Memory B cell (primary cell): ENCODE measurements at regions not wholly inside any gene's neighbourhood (a gene's known extent, or its start where the extent isn't known, plus 50 kb on each side); places are given as distances from the start of the nearest gene placed in this dataset.

Experiments used
- ATAC-seq: fragments of 150-1000 bp; cut with Tn5 transposase; 2 replicates; pipeline ENCODE4 v1.10.0; 2021; ENCODE audit warnings: low read depth, mild to moderate bottlenecking, moderate library complexity
- DNase-seq, 2 donors: peaks; one replicate each; pipeline ENCODE4 v3.0.0; 2022; ENCODE audit warnings: low spot score in 2 of 2
- H3K27ac Mint-ChIP-seq: one replicate; pipeline ENCODE4 v1.8.0; 2022; ENCODE audit warnings: mild to moderate bottlenecking, moderate library complexity, mixed read lengths
- H3K27me3 Mint-ChIP-seq: one replicate; pipeline ENCODE4 v1.8.0; 2022; ENCODE audit warnings: mixed read lengths
- H3K36me3 Mint-ChIP-seq: one replicate; pipeline ENCODE4 v1.8.0; 2022; ENCODE audit warnings: mild to moderate bottlenecking, mixed read lengths
- H3K4me1 Mint-ChIP-seq: one replicate; pipeline ENCODE4 v1.8.0; 2022; ENCODE audit warnings: mixed read lengths
- H3K4me3 Mint-ChIP-seq: one replicate; pipeline ENCODE4 v1.8.0; 2022; ENCODE audit warnings: mild to moderate bottlenecking, moderate library complexity, mixed read lengths
- H3K9me3 Mint-ChIP-seq: one replicate; pipeline ENCODE4 v1.8.0; 2022; ENCODE audit warnings: mixed read lengths

- Mint-ChIP-seq H3K9me3 (no peaks in the 10 kb centered on the region), H3K4me3 (no peak overlapping the region), H3K4me1 (peaks cover 12% of the 10 kb centered on the region), H3K27me3 (no peaks in the 10 kb centered on the region), H3K36me3 (no peaks in the 10 kb centered on the region), H3K27ac (no peak overlapping the region)
- DNase-seq (no peak), ATAC-seq (no peak)
Observed at GRCh38 chr13:40186626-40187323, 479.7 kb downstream of the FOXO1 start.

DNA sequence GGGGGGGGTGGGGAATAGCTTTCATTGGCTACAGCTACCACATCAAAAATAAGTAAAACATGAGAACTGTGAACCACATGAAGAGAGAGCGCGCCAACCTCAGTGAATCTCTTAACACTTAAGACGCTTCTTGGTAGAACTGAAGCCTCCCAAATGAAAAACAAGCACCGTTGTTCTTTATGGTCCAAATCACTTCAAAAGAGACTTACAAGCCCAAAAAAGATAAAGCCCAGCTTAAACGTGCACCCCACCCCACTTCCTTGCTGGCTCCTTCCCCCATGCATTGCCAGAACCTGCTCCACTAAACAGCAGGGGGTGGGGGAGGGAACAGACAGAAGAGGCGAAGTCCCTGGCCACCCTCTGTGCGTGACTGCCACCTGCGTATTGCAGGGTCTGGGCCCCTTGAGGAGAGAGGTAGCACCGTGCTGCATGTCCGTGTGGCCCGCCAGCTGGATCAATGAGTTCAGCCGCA is 479.1 kb downstream of the FOXO1 start:
- H3K9me3 Mint-ChIP-seq: no peaks in the 10 kb centered on the region
- H3K4me3 Mint-ChIP-seq: no peak overlapping the region
- H3K36me3 Mint-ChIP-seq: no peaks in the 10 kb centered on the region
- no peak for DNase-seq
- ATAC-seq: no peak
- H3K4me1 Mint-ChIP-seq: peaks cover 12% of the 10 kb centered on the region
- no peaks in the 10 kb centered on the region for H3K27me3 Mint-ChIP-seq
- H3K27ac Mint-ChIP-seq: no peak overlapping the region

DNA sequence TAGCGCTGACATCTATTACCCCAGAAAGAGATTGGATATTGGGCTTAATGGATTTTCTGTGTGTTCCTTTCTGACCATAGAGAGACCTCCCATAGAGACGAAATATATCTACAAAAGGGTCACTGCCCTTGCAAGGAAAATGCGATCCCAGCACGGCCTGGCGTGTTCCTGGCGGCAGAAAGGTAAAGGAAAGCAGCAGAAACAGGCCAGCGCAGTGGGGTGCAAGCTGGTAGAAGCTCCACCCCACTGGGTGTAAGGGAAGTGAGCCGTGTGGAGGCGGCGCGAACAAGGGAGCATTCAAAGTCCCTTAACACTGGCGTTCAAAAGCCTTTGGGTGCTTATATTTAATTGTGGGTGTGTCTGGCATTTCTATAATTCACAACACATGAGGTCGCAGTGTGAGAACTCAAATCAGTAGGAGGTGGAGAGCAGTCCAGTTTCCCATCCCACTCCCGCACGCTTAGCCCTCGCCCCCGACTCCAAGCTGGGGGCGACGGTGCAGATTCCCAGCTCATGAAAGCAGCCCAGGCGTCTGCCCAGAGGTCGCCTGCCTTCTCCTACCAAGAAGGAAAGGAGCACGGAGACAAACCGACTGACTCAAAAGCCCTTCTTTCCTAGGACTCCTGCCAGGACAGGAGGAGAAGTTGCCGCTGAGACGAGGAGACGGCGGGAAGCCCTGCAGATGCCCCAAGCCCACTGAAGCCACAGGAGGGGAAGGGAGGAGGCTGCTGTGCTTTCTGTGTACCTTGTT is 478.4 kb downstream of the FOXO1 start:
- Mint-ChIP-seq H3K4me1 (peaks cover 12% of the 10 kb centered on the region), H3K36me3 (no peaks in the 10 kb centered on the region), H3K9me3 (no peaks in the 10 kb centered on the region), H3K27me3 (no peaks in the 10 kb centered on the region), H3K4me3 (no peak overlapping the region), H3K27ac (no peak overlapping the region)
- ATAC-seq (no peak), DNase-seq (no peak)

DNA sequence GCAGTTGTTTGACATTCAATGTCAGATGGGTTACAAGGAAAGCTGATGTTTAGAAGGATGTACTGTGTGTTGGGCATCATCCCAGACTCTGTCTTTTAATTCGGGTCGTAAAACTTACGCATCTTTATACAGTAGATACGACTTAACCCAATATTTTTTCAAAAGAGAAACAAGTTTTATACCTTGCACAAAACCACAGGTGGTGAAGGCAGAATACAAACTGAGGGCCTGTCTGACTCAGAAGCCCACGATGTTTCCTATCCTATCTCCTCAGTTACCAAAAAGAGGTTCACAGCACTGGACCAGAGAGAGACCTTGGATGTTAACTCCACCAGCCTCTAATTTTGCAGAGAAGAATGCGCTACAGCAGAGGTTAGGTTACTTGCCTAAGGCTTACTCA is 477.0 kb downstream of the FOXO1 start:
- ATAC-seq (no peak), DNase-seq (no peak)
- Mint-ChIP-seq H3K27me3 (no peaks in the 10 kb centered on the region), H3K4me3 (no peak overlapping the region), H3K27ac (no peak overlapping the region), H3K4me1 (peaks cover 11% of the 10 kb centered on the region), H3K36me3 (no peaks in the 10 kb centered on the region), H3K9me3 (no peaks in the 10 kb centered on the region)

- peaks cover 10% of the 10 kb centered on the region for H3K4me1 Mint-ChIP-seq
- ATAC-seq: no peak
- no peak overlapping the region for H3K4me3 Mint-ChIP-seq
Observed at GRCh38 chr13:40189898-40190630, 476.4 kb downstream of the FOXO1 start.

GRCh38 chr13:40190641-40191100 is 475.8 kb downstream of the FOXO1 start:
- H3K4me1 Mint-ChIP-seq: peaks cover 4% of the 10 kb centered on the region
- H3K36me3 Mint-ChIP-seq: no peaks in the 10 kb centered on the region
- no peak overlapping the region for H3K4me3 Mint-ChIP-seq
- peak; percentile 97 for ATAC-seq
- H3K27ac Mint-ChIP-seq: peak overlapping the region; percentile 70
- no peaks in the 10 kb centered on the region for H3K9me3 Mint-ChIP-seq
- DNase-seq: peak; percentile 26
- no peaks in the 10 kb centered on the region for H3K27me3 Mint-ChIP-seq

More at GRCh38 chr13:40189898-40190630, 476.4 kb downstream of the FOXO1 start:
- Mint-ChIP-seq H3K27ac (peak overlapping the region; percentile 70), H3K27me3 (no peaks in the 10 kb centered on the region), H3K9me3 (no peaks in the 10 kb centered on the region), H3K36me3 (no peaks in the 10 kb centered on the region)
- no peak for DNase-seq

DNA sequence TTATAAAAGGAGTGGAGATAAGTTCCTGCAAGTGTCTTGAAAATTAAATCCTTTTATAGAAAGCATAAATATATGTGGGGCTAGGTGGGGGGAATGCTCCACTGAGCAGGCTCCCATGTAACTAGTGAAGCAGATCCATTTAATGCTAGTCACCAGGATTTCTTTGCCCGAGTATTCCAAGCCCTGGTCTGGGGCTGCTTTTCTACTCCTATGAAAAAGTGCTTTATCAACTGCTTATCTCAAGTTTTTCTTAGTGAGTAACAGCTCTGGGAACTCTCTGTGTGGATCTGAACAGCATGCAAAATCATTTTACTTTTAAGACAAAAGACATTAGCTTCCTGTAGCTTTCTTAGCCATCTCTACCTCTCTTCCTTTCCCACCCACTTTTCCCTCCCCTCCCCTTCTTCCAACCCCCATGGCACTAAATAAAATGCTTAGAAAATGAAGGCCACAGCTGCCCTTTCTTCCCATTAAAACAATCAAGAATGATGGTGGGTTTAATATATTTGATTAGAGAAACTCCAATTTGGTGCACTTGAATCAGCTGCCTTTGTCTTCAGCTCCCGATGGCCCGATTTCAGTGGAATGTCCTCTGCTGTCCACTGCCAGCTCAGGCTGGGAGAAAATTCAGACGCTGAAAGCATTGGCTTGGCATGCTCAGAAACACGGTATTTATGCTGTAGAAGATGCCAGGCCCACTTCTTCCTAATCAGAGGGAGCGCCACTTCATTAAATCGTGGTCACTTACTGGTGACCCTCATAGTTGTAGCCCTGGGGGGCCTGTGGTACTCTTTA is 475.1 kb downstream of the FOXO1 start:
- Mint-ChIP-seq H3K36me3 (no peaks in the 10 kb centered on the region), H3K4me3 (no peak overlapping the region), H3K27ac (no peak overlapping the region), H3K4me1 (peaks cover 4% of the 10 kb centered on the region), H3K27me3 (no peaks in the 10 kb centered on the region), H3K9me3 (no peaks in the 10 kb centered on the region)
- DNase-seq (no peak), ATAC-seq (no peak)

DNA sequence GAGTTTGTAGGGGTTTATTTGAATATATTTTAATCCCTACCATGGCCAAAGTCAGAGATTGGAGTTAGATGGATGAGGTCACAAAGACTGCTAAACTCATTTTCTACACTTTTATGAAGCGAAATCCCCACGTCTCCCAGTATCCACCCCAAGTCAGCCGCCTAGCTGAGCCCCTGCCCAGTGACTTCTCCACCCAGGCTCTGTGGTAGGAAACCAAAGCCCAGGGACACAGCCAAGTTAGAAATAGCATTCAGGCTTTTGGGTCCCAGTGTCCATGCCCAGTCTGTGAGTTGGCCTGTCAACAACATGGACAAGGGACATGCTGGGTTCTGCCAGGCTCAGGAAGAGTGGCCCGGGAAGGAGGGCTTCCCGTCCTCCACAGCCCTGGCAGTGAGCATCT is 474.0 kb downstream of the FOXO1 start:
- Mint-ChIP-seq H3K27ac (no peak overlapping the region), H3K4me1 (peaks cover 4% of the 10 kb centered on the region), H3K9me3 (no peaks in the 10 kb centered on the region), H3K4me3 (no peak overlapping the region), H3K36me3 (no peaks in the 10 kb centered on the region), H3K27me3 (no peaks in the 10 kb centered on the region)
- DNase-seq: no peak
- no peak for ATAC-seq

- no peak for DNase-seq
- Mint-ChIP-seq H3K9me3 (no peaks in the 10 kb centered on the region), H3K4me3 (no peak overlapping the region), H3K4me1 (peaks cover 4% of the 10 kb centered on the region), H3K27ac (no peak overlapping the region), H3K27me3 (no peaks in the 10 kb centered on the region), H3K36me3 (no peaks in the 10 kb centered on the region)
- no peak for ATAC-seq
Observed at GRCh38 chr13:40192858-40193257, 473.6 kb downstream of the FOXO1 start.

GRCh38 chr13:40193286-40194223 is 472.9 kb downstream of the FOXO1 start:
- Mint-ChIP-seq H3K4me3 (no peak overlapping the region), H3K9me3 (no peaks in the 10 kb centered on the region), H3K27me3 (no peaks in the 10 kb centered on the region), H3K27ac (no peak overlapping the region), H3K36me3 (no peaks in the 10 kb centered on the region), H3K4me1 (peaks cover 4% of the 10 kb centered on the region)
- DNase-seq (no peak), ATAC-seq (no peak)

DNA sequence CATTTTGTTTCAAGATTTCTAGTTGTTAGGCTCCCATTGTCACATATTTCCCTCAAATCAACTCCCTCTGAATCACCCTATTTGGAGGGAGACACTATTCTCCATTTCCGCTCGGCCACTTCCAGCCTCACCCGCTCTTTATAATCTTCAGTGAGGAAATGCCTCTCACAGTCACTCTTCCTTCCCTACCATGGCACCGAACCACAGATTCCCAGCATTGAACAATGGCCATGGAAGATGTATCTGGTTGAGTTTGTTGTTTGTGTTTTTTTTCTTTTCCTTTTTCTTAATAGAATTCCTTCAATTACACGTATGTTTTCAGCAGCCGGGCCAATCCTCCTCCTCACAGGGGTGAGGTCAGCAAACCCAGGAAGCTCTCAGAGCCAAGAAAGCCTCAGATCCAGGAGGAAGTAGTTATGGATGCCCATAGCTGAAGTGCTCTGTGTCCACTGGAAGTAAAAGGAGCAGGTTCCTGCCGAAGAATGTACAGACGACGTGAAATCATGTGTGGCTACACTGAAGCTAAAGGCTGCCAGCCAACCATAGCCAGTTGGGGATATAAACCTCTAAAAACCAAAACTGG is 472.1 kb downstream of the FOXO1 start:
- no peaks in the 10 kb centered on the region for H3K36me3 Mint-ChIP-seq
- no peak for ATAC-seq
- H3K27me3 Mint-ChIP-seq: no peaks in the 10 kb centered on the region
- H3K27ac Mint-ChIP-seq: no peak overlapping the region
- no peaks in the 10 kb centered on the region for H3K9me3 Mint-ChIP-seq
- DNase-seq: no peak
- H3K4me3 Mint-ChIP-seq: no peak overlapping the region
- peaks cover 4% of the 10 kb centered on the region for H3K4me1 Mint-ChIP-seq

- Mint-ChIP-seq H3K36me3 (no peaks in the 10 kb centered on the region), H3K27ac (no peak overlapping the region), H3K9me3 (no peaks in the 10 kb centered on the region), H3K4me1 (peaks cover 6% of the 10 kb centered on the region), H3K4me3 (no peak overlapping the region), H3K27me3 (no peaks in the 10 kb centered on the region)
- DNase-seq (no peak), ATAC-seq (no peak)
Observed at GRCh38 chr13:40197049-40197448, 469.4 kb downstream of the FOXO1 start.
